ENCODE measurements at regions not wholly inside any gene's neighbourhood (a gene's known extent, or its start where the extent isn't known, plus 50 kb on each side); places are given as distances from the start of the nearest gene placed in this dataset.

- no peak for TF ChIP-seq CTCF (IDR thresholded peaks at IDR 0.05; ENCODE audit: low read length)
- TF ChIP-seq EZH2 (IDR thresholded peaks at IDR 0.05; ENCODE audit: borderline replicate concordance, low read length) = no peak
- H3K9me2 ChIP-seq (ENCODE audit: low read depth, low read length) = no peaks in the 10 kb centered on the region
- no peak overlapping the region for H2AFZ ChIP-seq (ENCODE audit: low read length)
- H3F3A ChIP-seq (ENCODE audit: insufficient read depth, low read length) = no peaks in the 10 kb centered on the region
- H3K4me1 ChIP-seq (ENCODE audit: insufficient read depth, low read length, severe bottlenecking) = no peaks in the 10 kb centered on the region
- no peaks in the 10 kb centered on the region for H3K27me3 ChIP-seq (ENCODE audit: insufficient read depth, low read length)
- H3K79me2 ChIP-seq (ENCODE audit: insufficient read depth, low read length) = no peaks in the 10 kb centered on the region
- H3K36me3 ChIP-seq (ENCODE audit: insufficient read depth, low read length) = no peaks in the 10 kb centered on the region
- no peak overlapping the region for H3K27ac ChIP-seq (ENCODE audit: low read depth, low read length, poor library complexity, severe bottlenecking)
- no peaks in the 10 kb centered on the region for H3K9me3 ChIP-seq (ENCODE audit: low read length)
- no peak overlapping the region for H3K9ac ChIP-seq (ENCODE audit: low read length)
- no peak overlapping the region for H3K4me3 ChIP-seq (ENCODE audit: low read depth, low read length, poor library complexity, severe bottlenecking)
- H3K4me2 ChIP-seq (ENCODE audit: low read length) = no peak overlapping the region
- H4K20me1 ChIP-seq (ENCODE audit: insufficient read depth, low read length) = no peaks in the 10 kb centered on the region
Measured at GRCh38 chr4:37138789-37139188, 105.8 kb upstream of the NWD2 start.

GRCh38 chr4:37139987-37140386 is 104.6 kb upstream of the NWD2 start:
- H3K9me2 ChIP-seq (ENCODE audit: low read depth, low read length) = no peaks in the 10 kb centered on the region
- no peak overlapping the region for H2AFZ ChIP-seq (ENCODE audit: low read length)
- H3K27me3 ChIP-seq (ENCODE audit: insufficient read depth, low read length) = no peaks in the 10 kb centered on the region
- no peaks in the 10 kb centered on the region for H3K36me3 ChIP-seq (ENCODE audit: insufficient read depth, low read length)
- H3F3A ChIP-seq (ENCODE audit: insufficient read depth, low read length) = no peaks in the 10 kb centered on the region
- H3K9me3 ChIP-seq (ENCODE audit: low read length) = no peaks in the 10 kb centered on the region
- TF ChIP-seq CTCF (IDR thresholded peaks at IDR 0.05; ENCODE audit: low read length) = no peak
- H3K27ac ChIP-seq (ENCODE audit: low read depth, low read length, poor library complexity, severe bottlenecking) = no peak overlapping the region
- no peaks in the 10 kb centered on the region for H4K20me1 ChIP-seq (ENCODE audit: insufficient read depth, low read length)
- no peak overlapping the region for H3K4me2 ChIP-seq (ENCODE audit: low read length)
- no peak overlapping the region for H3K4me3 ChIP-seq (ENCODE audit: low read depth, low read length, poor library complexity, severe bottlenecking)
- no peaks in the 10 kb centered on the region for H3K4me1 ChIP-seq (ENCODE audit: insufficient read depth, low read length, severe bottlenecking)
- H3K9ac ChIP-seq (ENCODE audit: low read length) = no peak overlapping the region
- H3K79me2 ChIP-seq (ENCODE audit: insufficient read depth, low read length) = no peaks in the 10 kb centered on the region

- no peaks in the 10 kb centered on the region for H3K79me2 ChIP-seq (ENCODE audit: insufficient read depth, low read length)
- no peaks in the 10 kb centered on the region for H3K36me3 ChIP-seq (ENCODE audit: insufficient read depth, low read length)
- H3K4me2 ChIP-seq (ENCODE audit: low read length) = no peak overlapping the region
- H3K27me3 ChIP-seq (ENCODE audit: insufficient read depth, low read length) = no peaks in the 10 kb centered on the region
- H3K9me2 ChIP-seq (ENCODE audit: low read depth, low read length) = no peaks in the 10 kb centered on the region
- no peak overlapping the region for H2AFZ ChIP-seq (ENCODE audit: low read length)
- TF ChIP-seq CTCF (IDR thresholded peaks at IDR 0.05; ENCODE audit: low read length) = no peak
- no peak for TF ChIP-seq EZH2 (IDR thresholded peaks at IDR 0.05; ENCODE audit: borderline replicate concordance, low read length)
- H3K4me3 ChIP-seq (ENCODE audit: low read depth, low read length, poor library complexity, severe bottlenecking) = no peak overlapping the region
- H3K9me3 ChIP-seq (ENCODE audit: low read length) = no peaks in the 10 kb centered on the region
- H3F3A ChIP-seq (ENCODE audit: insufficient read depth, low read length) = no peaks in the 10 kb centered on the region
- no peaks in the 10 kb centered on the region for H4K20me1 ChIP-seq (ENCODE audit: insufficient read depth, low read length)
- H3K4me1 ChIP-seq (ENCODE audit: insufficient read depth, low read length, severe bottlenecking) = no peaks in the 10 kb centered on the region
- no peak overlapping the region for H3K9ac ChIP-seq (ENCODE audit: low read length)
- no peak overlapping the region for H3K27ac ChIP-seq (ENCODE audit: low read depth, low read length, poor library complexity, severe bottlenecking)
Measured at GRCh38 chr4:37146260-37146659, 98.3 kb upstream of the NWD2 start.

Measured in OCI-LY1 (cell line).